Right atrium auricular region (tissue), 2 donors: ENCODE measurements at regions not wholly inside any gene's neighbourhood (a gene's known extent, or its start where the extent isn't known, plus 50 kb on each side); places are given as distances from the start of the nearest gene placed in this dataset.
A peak's percentile ranks its signal among the peaks of the same experiment; 100 is the strongest.

Experiments
- DNase-seq: peaks from one replicate; pipeline ENCODE4 v3.0.0-alpha.2; 2019; ENCODE audit warnings: low spot score
- H3K27ac ChIP-seq, 2 donors: fragments of 200-600 bp; sonication (generic); 1 replicate in 1 of 2; 2 replicates in 1 of 2; pipeline ENCODE4 v1.5.1; 2016 to 2019
- H3K27me3 ChIP-seq, 2 donors: fragments of 200-600 bp; sonication (generic); one replicate each; pipeline versions ENCODE4 v1.5.1 to v1.6.0; 2017 to 2019
- H3K36me3 ChIP-seq: fragments of 200-600 bp; sonication (generic); one replicate; pipeline ENCODE4 v1.5.1; 2016
- H3K4me1 ChIP-seq, 2 donors: fragments of 200-600 bp; sonication (generic); one replicate each; pipeline versions ENCODE4 v1.5.1 to v1.6.0; 2017 to 2019
- H3K4me3 ChIP-seq, 2 donors: fragments of 200-600 bp; sonication (generic); 1 replicate in 1 of 2; 2 replicates in 1 of 2; pipeline ENCODE4 v1.5.1; 2017 to 2019; ENCODE audit warnings: mild to moderate bottlenecking in 1 of 2, moderate library complexity in 1 of 2
- H3K9me3 ChIP-seq, 2 donors: fragments of 200-600 bp; sonication (generic); one replicate each; pipeline ENCODE4 v1.5.1; 2019
- CTCF ChIP-seq, 2 donors: fragments of 200-600 bp; sonication (generic); IDR thresholded peaks; one replicate each; pipeline ENCODE4 v1.5.1; 2019; ENCODE audit warnings: antibody characterized with exemption in 2 of 2

DNA sequence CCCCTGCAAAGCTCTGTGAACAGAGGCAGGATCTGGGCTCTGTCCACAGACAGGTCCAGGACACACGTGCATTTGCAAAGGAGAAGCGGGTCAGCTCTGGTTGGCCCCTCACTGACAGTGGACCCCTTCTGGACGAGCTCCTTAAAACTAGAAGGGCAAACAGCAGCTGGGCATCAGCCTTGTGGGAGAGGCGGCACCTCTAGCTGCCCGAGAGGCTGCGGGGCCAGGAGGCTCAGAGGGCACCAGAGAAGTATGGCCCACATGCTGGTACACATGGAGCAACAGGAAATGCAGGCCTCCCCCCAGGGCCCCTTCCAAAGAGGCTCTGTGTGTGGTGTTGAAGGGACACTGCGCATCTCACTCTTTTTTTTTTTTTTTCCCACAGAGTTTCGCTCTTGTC, 233.0 kb upstream of the TCERG1L start:
- H3K27me3 ChIP-seq = no peaks in the 10 kb centered on the region
- H3K27ac ChIP-seq = no peak overlapping the region
- H3K4me1 ChIP-seq = no peaks in the 10 kb centered on the region
- no peak overlapping the region for H3K4me3 ChIP-seq
- no peaks in the 10 kb centered on the region for H3K36me3 ChIP-seq
- no peak for TF ChIP-seq CTCF (IDR thresholded peaks at IDR 0.05)
- no peaks in the 10 kb centered on the region for H3K9me3 ChIP-seq
- DNase-seq = peak; percentile 28

- Histone ChIP-seq H3K27ac (no peak overlapping the region), H3K9me3 (no peaks in the 10 kb centered on the region), H3K27me3 (no peaks in the 10 kb centered on the region), H3K4me3 (no peak overlapping the region), H3K4me1 (no peaks in the 10 kb centered on the region), H3K36me3 (no peaks in the 10 kb centered on the region)
- no peak for TF ChIP-seq CTCF (IDR thresholded peaks at IDR 0.05)
- DNase-seq = peak; percentile 21
These were observed 234.7 kb upstream of the TCERG1L start for GRCh38 chr10:131546086-131546810.

DNA sequence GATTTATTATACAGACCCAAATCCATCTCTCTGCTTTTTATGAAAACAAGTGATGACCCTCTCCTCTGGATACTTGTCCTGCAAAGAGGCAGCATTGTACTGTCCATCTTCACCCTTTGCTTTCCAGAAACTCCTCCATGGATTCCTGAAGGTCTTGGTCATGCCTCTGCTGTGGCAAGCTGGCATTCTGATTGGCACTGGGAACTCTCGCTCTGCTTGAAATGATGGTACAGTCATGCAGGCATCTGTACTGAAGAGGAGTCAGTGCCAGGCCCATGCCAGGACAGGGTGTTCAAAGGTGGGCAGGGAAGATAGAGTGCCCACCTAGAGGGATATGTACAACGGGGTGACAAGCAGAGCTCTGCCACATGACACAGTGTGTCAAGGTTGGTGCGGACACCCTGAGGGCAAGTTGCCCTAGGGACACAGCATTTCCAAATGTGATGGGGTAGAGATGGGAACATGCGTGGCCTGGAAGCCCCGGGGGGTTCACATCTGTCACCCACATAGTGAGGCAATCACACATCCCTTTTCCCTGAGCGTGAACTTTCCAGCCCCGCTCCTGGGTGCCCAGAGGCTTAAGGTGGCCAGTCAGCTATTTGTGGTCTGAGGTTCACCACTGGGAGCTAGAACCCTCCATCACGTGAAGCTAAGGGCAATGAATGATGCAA, 235.7 kb upstream of the TCERG1L start:
- no peak overlapping the region for H3K27ac ChIP-seq
- H3K9me3 ChIP-seq = no peaks in the 10 kb centered on the region
- no peak for TF ChIP-seq CTCF (IDR thresholded peaks at IDR 0.05)
- peak; percentile 32 for DNase-seq
- H3K4me3 ChIP-seq = no peak overlapping the region
- no peaks in the 10 kb centered on the region for H3K4me1 ChIP-seq
- no peaks in the 10 kb centered on the region for H3K27me3 ChIP-seq
- no peaks in the 10 kb centered on the region for H3K36me3 ChIP-seq

- Histone ChIP-seq H3K4me3 (no peak overlapping the region), H3K4me1 (no peaks in the 10 kb centered on the region), H3K9me3 (no peaks in the 10 kb centered on the region), H3K27ac (no peak overlapping the region), H3K36me3 (no peaks in the 10 kb centered on the region), H3K27me3 (no peaks in the 10 kb centered on the region)
- TF ChIP-seq CTCF (IDR thresholded peaks at IDR 0.05) = no peak
- peak; percentile 34 for DNase-seq
These were observed 236.7 kb upstream of the TCERG1L start for GRCh38 chr10:131548176-131548575.

DNA sequence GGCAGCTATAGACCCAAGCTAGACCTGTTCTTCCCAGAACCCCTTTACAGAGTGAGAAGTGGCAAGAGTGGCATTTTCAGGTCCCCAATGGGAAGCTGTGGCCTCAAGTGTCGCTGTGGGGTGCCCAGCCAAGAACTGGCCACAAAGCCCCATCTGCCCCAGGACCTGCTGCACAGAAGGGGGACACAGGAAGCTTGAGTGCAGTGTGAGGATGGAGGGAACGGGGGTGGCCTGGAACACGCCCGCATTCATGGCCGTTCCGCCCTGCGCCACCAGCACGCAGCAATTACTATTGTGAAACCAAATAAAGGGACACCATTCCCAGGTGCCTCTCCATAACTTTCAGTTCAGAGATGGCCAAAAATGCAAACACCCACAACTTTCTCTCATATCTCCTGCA, 237.6 kb upstream of the TCERG1L start:
- Histone ChIP-seq H3K4me3 (no peak overlapping the region), H3K36me3 (no peaks in the 10 kb centered on the region), H3K27me3 (no peaks in the 10 kb centered on the region), H3K9me3 (no peaks in the 10 kb centered on the region), H3K27ac (no peak overlapping the region), H3K4me1 (no peaks in the 10 kb centered on the region)
- no peak for TF ChIP-seq CTCF (IDR thresholded peaks at IDR 0.05)
- peak; percentile 43 for DNase-seq
